ENCODE measurements at regions not wholly inside any gene's neighbourhood (a gene's known extent, or its start where the extent isn't known, plus 50 kb on each side); places are given as distances from the start of the nearest gene placed in this dataset.

DNA sequence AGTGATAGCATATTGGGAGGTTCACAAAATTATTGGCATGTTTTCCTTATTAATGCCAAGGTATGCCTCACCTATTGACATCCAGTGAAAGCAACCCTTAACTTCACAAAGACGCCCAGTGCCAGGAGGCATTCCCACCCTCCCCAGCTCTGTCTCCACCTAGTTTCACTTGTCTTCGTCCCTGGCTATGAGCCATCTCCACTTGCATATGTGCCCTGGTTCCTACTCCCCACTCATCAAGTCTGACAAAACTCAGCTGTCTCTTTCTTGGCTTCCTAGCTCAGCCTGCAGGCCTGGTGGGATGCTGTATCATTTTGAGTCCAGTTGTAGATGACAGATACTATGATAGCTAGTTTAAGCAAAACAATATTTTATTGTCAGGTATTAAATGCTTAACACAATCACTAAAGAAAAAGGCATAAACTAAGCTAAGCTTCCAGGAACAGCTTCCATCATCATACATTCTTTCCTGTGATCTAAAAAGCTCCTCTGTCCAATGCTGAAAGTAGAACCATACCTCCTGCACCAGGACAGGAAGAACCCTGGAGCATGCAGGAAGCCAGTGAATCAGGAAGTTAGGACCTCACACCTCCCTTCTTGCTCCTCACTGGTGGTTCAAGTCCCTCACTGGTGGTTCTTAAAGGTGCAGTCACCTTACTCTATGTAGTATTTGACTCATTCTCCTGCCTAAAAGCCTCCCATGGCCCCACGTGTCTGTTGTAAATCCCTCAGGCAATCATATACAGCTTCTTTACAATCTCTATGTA lies 410.3 kb upstream of the RASGEF1B start:
- ATAC-seq (ENCODE audit: poor library complexity): no peak
- intact Hi-C loops (cut with DNase I): no loop called here
- no peak for DNase-seq

DNA sequence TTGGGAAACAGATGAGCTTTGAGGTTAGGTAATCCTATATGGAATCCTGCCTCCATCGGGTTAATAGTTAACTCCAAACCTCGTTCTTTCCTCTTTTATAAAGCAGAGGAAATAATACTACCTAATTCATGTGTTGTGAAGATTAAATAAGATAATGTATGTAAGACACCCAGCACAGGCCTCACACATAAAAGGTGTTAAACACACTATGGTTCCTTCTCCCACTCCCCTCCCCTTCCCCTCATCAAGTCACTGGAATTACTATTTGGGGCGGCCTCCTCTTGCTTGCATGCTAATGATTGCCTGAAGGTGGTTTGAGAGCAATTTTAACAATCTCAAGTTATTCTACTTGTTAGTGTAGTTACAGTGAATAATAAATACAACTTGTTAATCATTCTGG lies 404.4 kb upstream of the RASGEF1B start:
- no peak for DNase-seq
- ATAC-seq (ENCODE audit: poor library complexity): no peak
- intact Hi-C loops (cut with DNase I): no loop called here

GRCh38 chr4:81874661-81875515 lies 403.2 kb upstream of the RASGEF1B start:
- ATAC-seq (ENCODE audit: poor library complexity) (no peak), DNase-seq (no peak)
- intact Hi-C loops (cut with DNase I): no loop called here

DNA sequence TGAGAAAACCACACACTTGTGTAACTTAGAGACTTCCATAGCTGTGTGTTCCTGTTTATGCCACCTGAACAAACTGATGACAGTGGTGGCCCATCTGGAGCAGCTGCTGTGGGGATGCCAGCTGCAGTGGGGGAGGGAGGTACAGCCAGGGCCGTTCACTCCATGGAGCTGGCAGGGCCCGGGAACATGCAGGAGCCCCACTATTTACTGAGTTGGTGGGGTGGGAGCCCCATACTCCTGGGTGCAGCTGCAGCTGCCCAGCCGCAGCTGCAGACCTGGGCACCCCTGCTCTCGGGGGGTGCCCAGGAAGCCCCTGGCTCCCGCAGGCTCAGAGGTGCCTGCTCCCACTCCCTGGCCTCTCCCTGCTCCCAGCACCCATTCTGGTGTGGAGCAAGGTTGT lies 398.6 kb upstream of the RASGEF1B start:
- intact Hi-C loops (cut with DNase I): no loop called here
- no peak for ATAC-seq (ENCODE audit: poor library complexity)
- no peak for DNase-seq

DNA sequence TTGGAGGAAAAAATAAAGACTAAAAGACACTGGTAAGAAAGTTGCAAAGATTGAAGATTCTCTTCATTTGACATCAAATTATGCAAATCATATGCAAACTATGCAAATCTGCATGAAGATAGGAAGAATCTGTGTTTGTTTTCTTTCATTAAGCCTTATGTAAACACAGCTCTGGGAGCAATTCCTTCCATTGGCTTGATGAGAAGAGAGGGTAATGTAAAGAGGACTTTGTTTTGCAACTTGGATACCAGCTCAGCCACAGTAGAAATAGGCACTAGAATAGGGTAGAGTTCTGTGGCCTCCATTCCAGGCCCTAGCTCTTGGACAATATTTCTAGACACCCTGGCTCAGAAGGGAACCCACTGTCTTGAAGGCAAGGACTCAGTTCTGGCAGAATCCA lies 388.4 kb upstream of the RASGEF1B start:
- DNase-seq (no peak), ATAC-seq (ENCODE audit: poor library complexity) (no peak)
- intact Hi-C loops (cut with DNase I): no loop called here

GRCh38 chr4:81854406-81854805 lies 382.7 kb upstream of the RASGEF1B start:
- intact Hi-C loops (cut with DNase I): no loop called here
- DNase-seq (no peak), ATAC-seq (ENCODE audit: poor library complexity) (no peak)

- DNase-seq: no peak
- intact Hi-C loops (cut with DNase I): no loop called here
- ATAC-seq (ENCODE audit: poor library complexity): no peak
These were observed 380.5 kb upstream of the RASGEF1B start for GRCh38 chr4:81852031-81852715.

- ATAC-seq (ENCODE audit: poor library complexity): no peak
- DNase-seq: no peak
- intact Hi-C loops (cut with DNase I): no loop called here
These were observed 379.0 kb upstream of the RASGEF1B start for GRCh38 chr4:81850701-81851100.

GRCh38 chr4:81845761-81846160 lies 374.1 kb upstream of the RASGEF1B start:
- DNase-seq (no peak), ATAC-seq (ENCODE audit: poor library complexity) (no peak)
- intact Hi-C loops (cut with DNase I): loop anchor here (1.0 to 10.0 kb wide), 2 partner anchors 378 to 441 kb away; no protein-coding TSS in a partner anchor

DNA sequence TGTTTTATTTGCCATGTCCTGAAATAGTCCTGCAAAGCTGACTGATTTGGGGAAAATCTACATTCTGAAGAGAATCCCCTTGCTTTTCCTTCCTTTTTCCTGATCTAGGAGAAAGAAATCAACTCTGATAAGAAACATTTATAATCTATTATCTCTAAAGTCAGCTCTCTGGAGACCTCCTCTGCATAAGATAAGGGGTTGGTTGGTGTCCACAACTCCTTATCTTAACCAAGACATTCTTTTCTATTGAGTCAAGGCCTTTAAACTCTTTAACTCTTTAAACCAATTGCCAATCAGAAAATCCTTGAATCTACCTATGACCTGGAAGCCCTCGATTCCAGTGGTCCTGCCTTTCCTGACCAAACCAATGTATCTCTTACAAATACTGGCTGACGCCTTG lies 373.6 kb upstream of the RASGEF1B start:
- intact Hi-C loops (cut with DNase I): loop anchor here (10.0 kb wide), 1 partner anchor 440 kb away; no protein-coding TSS in a partner anchor
- ATAC-seq (ENCODE audit: poor library complexity): no peak
- DNase-seq: no peak

DNA sequence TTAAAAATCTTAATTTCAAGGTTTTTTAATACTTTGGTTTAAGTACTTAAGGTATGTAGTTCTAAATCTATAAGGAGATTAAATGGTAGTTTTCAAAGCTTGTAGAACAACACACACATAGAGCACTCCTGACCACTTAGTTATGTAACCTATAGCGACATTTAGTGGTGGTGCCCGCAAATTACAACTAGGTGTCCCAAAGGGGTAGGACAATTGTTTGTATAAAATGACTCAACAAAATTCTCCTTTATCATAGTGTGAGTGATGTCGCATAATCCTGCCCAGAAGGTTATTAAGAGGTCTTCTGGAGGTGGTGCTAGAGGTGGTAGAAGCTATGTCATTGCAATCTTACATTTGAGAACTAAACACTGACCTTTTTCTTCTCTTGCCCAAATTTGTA lies 373.0 kb upstream of the RASGEF1B start:
- DNase-seq (peak; percentile 66), ATAC-seq (ENCODE audit: poor library complexity) (peak; percentile 97)
- intact Hi-C loops (cut with DNase I): loop anchor here (10.0 kb wide), 1 partner anchor 440 kb away; no protein-coding TSS in a partner anchor

DNA sequence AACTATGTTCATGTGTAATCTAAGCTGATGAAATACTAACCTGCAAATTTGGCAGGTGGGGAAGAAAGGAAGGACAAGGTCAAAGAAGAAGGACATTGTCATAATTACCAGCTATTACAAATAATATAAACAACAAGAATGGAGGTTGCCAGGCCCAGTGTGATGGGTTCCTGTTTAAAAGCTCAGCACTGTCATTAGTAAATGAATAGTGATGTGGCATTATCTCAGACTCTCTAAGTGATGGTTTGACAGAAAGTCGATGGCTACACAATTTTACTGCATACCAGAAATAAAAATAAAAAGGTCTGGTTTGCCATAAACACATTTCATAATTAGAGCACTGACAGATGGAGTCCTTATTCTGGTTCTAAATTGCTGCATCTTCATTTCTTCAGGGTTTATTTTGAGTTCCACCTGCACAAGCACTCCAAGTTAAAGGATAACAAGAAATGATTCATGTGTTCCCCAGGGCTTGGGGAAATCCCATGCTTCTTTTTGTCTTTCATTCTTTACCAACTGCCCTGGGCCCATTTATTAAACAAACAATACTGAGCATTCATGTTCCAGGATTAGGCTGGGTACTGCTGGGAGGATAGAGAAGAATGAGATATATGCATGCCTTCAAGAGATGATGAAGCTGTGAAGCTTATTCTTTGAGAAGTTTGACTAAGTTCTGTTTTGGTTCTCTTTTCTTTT lies 367.8 kb upstream of the RASGEF1B start:
- ATAC-seq (ENCODE audit: poor library complexity): no peak
- DNase-seq: no peak
- intact Hi-C loops (cut with DNase I): loop anchor here (10.0 kb wide), 1 partner anchor 435 kb away; no protein-coding TSS in a partner anchor

DNA sequence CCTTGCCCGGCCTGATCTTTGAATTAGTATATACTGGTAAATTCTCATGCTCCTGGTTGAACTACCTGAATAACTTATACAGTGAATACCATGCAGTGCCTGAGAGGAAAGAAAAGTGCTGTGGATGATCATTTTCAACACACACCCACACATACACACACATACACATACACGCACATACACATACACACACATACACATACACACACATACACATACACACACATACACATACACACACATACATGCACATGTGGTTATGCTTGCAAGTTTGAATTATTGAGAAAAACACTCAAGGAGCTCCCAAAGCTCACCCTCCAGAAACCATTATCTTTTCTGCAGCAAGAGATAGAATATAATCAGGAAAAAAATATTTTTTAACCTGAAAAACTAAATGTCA lies 366.9 kb upstream of the RASGEF1B start:
- no peak for ATAC-seq (ENCODE audit: poor library complexity)
- DNase-seq: no peak
- intact Hi-C loops (cut with DNase I): no loop called here

GRCh38 chr4:81836716-81837115 lies 365.0 kb upstream of the RASGEF1B start:
- intact Hi-C loops (cut with DNase I): no loop called here
- no peak for ATAC-seq (ENCODE audit: poor library complexity)
- DNase-seq: no peak

GRCh38 chr4:81833576-81833975 lies 361.9 kb upstream of the RASGEF1B start:
- ATAC-seq (ENCODE audit: poor library complexity): no peak
- DNase-seq: no peak
- intact Hi-C loops (cut with DNase I): no loop called here

GRCh38 chr4:81828991-81829390 lies 357.3 kb upstream of the RASGEF1B start:
- peak; percentile 100 for ATAC-seq (ENCODE audit: poor library complexity)
- intact Hi-C loops (cut with DNase I): no loop called here
- peak; percentile 75 for DNase-seq

DNA sequence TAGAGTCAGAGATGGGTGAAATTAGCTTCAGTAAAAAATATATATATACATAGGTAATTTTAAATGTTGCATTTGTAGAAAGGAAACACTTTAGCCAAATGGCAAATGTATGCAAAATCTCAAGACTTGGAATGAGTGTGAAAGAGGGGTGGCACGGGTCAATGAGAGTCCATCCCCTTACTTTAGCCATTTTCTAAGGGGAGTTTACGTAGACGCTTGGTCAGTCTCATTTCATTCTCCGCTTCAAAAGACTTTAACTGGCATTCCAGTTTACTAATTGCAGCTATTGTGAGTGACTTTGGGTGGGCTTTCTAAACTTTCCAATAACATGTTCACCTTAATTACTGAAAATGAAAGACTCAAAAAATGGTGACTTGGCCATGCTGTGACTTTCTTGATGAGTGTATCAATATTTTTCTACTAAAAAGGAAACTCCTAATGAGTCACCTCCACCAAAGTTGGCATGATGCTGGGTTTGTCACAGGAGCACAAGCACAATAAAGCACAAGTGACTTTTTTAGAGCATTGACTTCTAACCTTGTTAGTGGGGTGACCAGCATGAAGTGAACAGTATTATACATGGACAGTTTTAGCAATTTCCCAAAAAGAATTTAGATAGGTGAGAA lies 356.0 kb upstream of the RASGEF1B start:
- DNase-seq (no peak), ATAC-seq (ENCODE audit: poor library complexity) (no peak)
- intact Hi-C loops (cut with DNase I): no loop called here

- intact Hi-C loops (cut with DNase I): no loop called here
- DNase-seq (no peak), ATAC-seq (ENCODE audit: poor library complexity) (no peak)
These were observed 355.2 kb upstream of the RASGEF1B start for GRCh38 chr4:81826817-81827424.

Data from Right ventricle myocardium superior (tissue), 1 donor.